ENCODE measurements at regions not wholly inside any gene's neighbourhood (a gene's known extent, or its start where the extent isn't known, plus 50 kb on each side); places are given as distances from the start of the nearest gene placed in this dataset.

GRCh38 chr11:110777775-110778174 lies 65.5 kb upstream of the ARHGAP20 start (continued):
- TF ChIP-seq ZNF518A (tag by site-specific recombination; conservative IDR thresholded peaks at IDR 0.05; ENCODE audit: low read depth) (no peak), SP7 (tag by site-specific recombination; IDR thresholded peaks at IDR 0.05) (no peak), FEZF1 (tag by site-specific recombination; IDR thresholded peaks at IDR 0.05) (no peak), ZNF610 (tag by site-specific recombination; IDR thresholded peaks at IDR 0.05; ENCODE audit: borderline replicate concordance) (no peak), PRDM1 (tag by site-specific recombination; IDR thresholded peaks at IDR 0.05) (no peak), ZNF510 (tag by site-specific recombination; IDR thresholded peaks at IDR 0.05; ENCODE audit: insufficient replicate concordance) (no peak), ZNF2 (tag by site-specific recombination; IDR thresholded peaks at IDR 0.05) (no peak), ZNF776 (tag by site-specific recombination; IDR thresholded peaks at IDR 0.05; ENCODE audit: borderline replicate concordance) (no peak), OSR2 (tag by site-specific recombination; IDR thresholded peaks at IDR 0.05) (no peak), ZNF335 (tag by site-specific recombination; conservative IDR thresholded peaks at IDR 0.05) (no peak), ZNF513 (tag by site-specific recombination; IDR thresholded peaks at IDR 0.05) (no peak)

- ChIA-PET CTCF (interaction anchor here (0.7 kb wide), 1 partner anchor 302 kb away, joined by 4 read pairs; no protein-coding TSS in a partner anchor), POLR2A (no interaction called here)
- TF ChIP-seq BCL11A (tag by site-specific recombination; IDR thresholded peaks at IDR 0.05; ENCODE audit: low read depth) = no peak
- no peak for TF ChIP-seq PRDM2 (tag by site-specific recombination; IDR thresholded peaks at IDR 0.05; ENCODE audit: borderline replicate concordance)
- no peak for TF ChIP-seq ZBTB1 (tag by site-specific recombination; IDR thresholded peaks at IDR 0.05)
- TF ChIP-seq PBX3 (CRISPR knock-in tag; IDR thresholded peaks at IDR 0.05) = no peak
- no peak for TF ChIP-seq ZNF645 (tag by site-specific recombination; IDR thresholded peaks at IDR 0.05)
- no peak for TF ChIP-seq SP2 (tag by site-specific recombination; IDR thresholded peaks at IDR 0.05)
- no peak for TF ChIP-seq ZNF776 (tag by site-specific recombination; IDR thresholded peaks at IDR 0.05; ENCODE audit: borderline replicate concordance)
- no peak for TF ChIP-seq REST (tag by site-specific recombination; IDR thresholded peaks at IDR 0.05)
- Histone ChIP-seq H3K4me1 (ENCODE audit: control insufficient read depth, insufficient read depth, low read length) (no peaks in the 10 kb centered on the region), H3K9me3 (ENCODE audit: control insufficient read depth, insufficient read depth, low read depth, low read length) (no peaks in the 10 kb centered on the region), H3K27ac (ENCODE audit: extremely low read depth, low read depth, low read length) (no peak overlapping the region), H3K4me3 (ENCODE audit: low read depth, low read length) (no peak overlapping the region), H3K36me3 (ENCODE audit: control insufficient read depth in 2 of 2, insufficient read depth in 1 of 2, low read length in 2 of 2) (no peaks in the 10 kb centered on the region)
Measured at GRCh38 chr11:110776081-110776480, 63.8 kb upstream of the ARHGAP20 start.
